ENCODE measurements at regions not wholly inside any gene's neighbourhood (a gene's known extent, or its start where the extent isn't known, plus 50 kb on each side); places are given as distances from the start of the nearest gene placed in this dataset.

DNA sequence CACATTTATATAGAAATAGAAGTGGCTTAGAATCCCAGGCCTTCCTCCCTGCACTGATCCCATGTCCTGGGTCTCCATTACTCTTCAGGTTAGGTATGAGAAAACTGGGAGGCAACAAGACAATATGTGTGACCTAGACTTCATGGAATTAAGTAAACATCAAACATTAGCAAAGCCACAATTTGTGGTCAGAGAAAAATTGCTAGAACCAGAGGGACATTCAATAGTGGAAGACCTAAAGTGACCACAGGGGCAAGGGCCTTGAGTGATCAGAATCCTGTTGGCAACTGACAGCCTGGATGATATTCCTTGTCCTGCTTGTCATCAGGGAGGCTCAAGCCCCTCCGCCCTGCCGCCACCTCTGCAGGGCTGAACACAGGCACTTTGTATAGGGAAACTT lies 322.8 kb upstream of the CTNNB1 start:
- H3K36me3 Mint-ChIP-seq = no peaks in the 10 kb centered on the region
- Histone ChIP-seq H3K27ac (ENCODE audit: low read length) (no peak overlapping the region), H3K27me3 (ENCODE audit: control insufficient read depth, insufficient read depth, low read length) (no peaks in the 10 kb centered on the region), H3K9me3 (ENCODE audit: control insufficient read depth, insufficient read depth, low read length) (no peaks in the 10 kb centered on the region), H3K36me3 (ENCODE audit: control insufficient read depth, insufficient read depth, low read length) (no peaks in the 10 kb centered on the region), H3K4me3 (ENCODE audit: low read length) (no peak overlapping the region), H3K4me1 (ENCODE audit: control insufficient read depth, insufficient read depth, low read length) (no peaks in the 10 kb centered on the region)
- intact Hi-C loops (cut with micrococcal nuclease) = no loop called here
- H3K4me1 Mint-ChIP-seq = no peaks in the 10 kb centered on the region
- H3K27ac Mint-ChIP-seq = no peak overlapping the region
- DNase-seq = no peak
- H3K27me3 Mint-ChIP-seq (ENCODE audit: low read depth in 2 of 2) = peaks cover 0 to 2% of the 10 kb centered on the region in 2 donors
- no peaks in the 10 kb centered on the region for H3K9me3 Mint-ChIP-seq
- H3K4me3 Mint-ChIP-seq = no peak overlapping the region
- no peak for ATAC-seq
- 94% methylated on average over 2 of the region's 2 CpGs for WGBS (ENCODE audit: insufficient coverage)
- TF ChIP-seq, protein P1, sequence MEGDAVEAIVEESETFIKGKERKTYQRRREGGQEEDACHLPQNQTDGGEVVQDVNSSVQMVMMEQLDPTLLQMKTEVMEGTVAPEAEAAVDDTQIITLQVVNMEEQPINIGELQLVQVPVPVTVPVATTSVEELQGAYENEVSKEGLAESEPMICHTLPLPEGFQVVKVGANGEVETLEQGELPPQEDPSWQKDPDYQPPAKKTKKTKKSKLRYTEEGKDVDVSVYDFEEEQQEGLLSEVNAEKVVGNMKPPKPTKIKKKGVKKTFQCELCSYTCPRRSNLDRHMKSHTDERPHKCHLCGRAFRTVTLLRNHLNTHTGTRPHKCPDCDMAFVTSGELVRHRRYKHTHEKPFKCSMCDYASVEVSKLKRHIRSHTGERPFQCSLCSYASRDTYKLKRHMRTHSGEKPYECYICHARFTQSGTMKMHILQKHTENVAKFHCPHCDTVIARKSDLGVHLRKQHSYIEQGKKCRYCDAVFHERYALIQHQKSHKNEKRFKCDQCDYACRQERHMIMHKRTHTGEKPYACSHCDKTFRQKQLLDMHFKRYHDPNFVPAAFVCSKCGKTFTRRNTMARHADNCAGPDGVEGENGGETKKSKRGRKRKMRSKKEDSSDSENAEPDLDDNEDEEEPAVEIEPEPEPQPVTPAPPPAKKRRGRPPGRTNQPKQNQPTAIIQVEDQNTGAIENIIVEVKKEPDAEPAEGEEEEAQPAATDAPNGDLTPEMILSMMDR (IDR thresholded peaks at IDR 0.05) = no peak

GRCh38 chr3:40877631-40878463 lies 321.5 kb upstream of the CTNNB1 start:
- no peak overlapping the region for H3K4me3 ChIP-seq (ENCODE audit: low read length)
- no peaks in the 10 kb centered on the region for H3K9me3 Mint-ChIP-seq
- no peak overlapping the region for H3K4me3 Mint-ChIP-seq
- peaks cover 0 to 2% of the 10 kb centered on the region in 2 donors for H3K27me3 Mint-ChIP-seq (ENCODE audit: low read depth in 2 of 2)
- DNase-seq (no peak), ATAC-seq (no peak)
- no peaks in the 10 kb centered on the region for H3K36me3 ChIP-seq (ENCODE audit: control insufficient read depth, insufficient read depth, low read length)
- intact Hi-C loops (cut with micrococcal nuclease) = no loop called here
- TF ChIP-seq, protein P1 (IDR thresholded peaks at IDR 0.05) = no peak
- no peaks in the 10 kb centered on the region for H3K9me3 ChIP-seq (ENCODE audit: control insufficient read depth, insufficient read depth, low read length)
- H3K27me3 ChIP-seq (ENCODE audit: control insufficient read depth, insufficient read depth, low read length) = no peaks in the 10 kb centered on the region
- H3K27ac ChIP-seq (ENCODE audit: low read length) = no peak overlapping the region
- WGBS (ENCODE audit: insufficient coverage) = 94% methylated on average over 11 of the region's 11 CpGs
- no peak overlapping the region for H3K27ac Mint-ChIP-seq
- H3K36me3 Mint-ChIP-seq = no peaks in the 10 kb centered on the region
- no peaks in the 10 kb centered on the region for H3K4me1 ChIP-seq (ENCODE audit: control insufficient read depth, insufficient read depth, low read length)
- no peaks in the 10 kb centered on the region for H3K4me1 Mint-ChIP-seq

- Mint-ChIP-seq H3K4me1 (no peaks in the 10 kb centered on the region), H3K4me3 (no peak overlapping the region), H3K27ac (no peak overlapping the region), H3K27me3 (ENCODE audit: low read depth in 2 of 2) (peaks cover 0 to 2% of the 10 kb centered on the region in 2 donors), H3K36me3 (no peaks in the 10 kb centered on the region), H3K9me3 (no peaks in the 10 kb centered on the region)
- DNase-seq (no peak), ATAC-seq (no peak)
- H3K9me3 ChIP-seq (ENCODE audit: control insufficient read depth, insufficient read depth, low read length) = no peaks in the 10 kb centered on the region
- no peaks in the 10 kb centered on the region for H3K27me3 ChIP-seq (ENCODE audit: control insufficient read depth, insufficient read depth, low read length)
- 87% methylated on average over 3 of the region's 3 CpGs for WGBS (ENCODE audit: insufficient coverage)
- H3K4me3 ChIP-seq (ENCODE audit: low read length) = no peak overlapping the region
- no peaks in the 10 kb centered on the region for H3K4me1 ChIP-seq (ENCODE audit: control insufficient read depth, insufficient read depth, low read length)
- TF ChIP-seq, protein P1 (IDR thresholded peaks at IDR 0.05) = no peak
- no peak overlapping the region for H3K27ac ChIP-seq (ENCODE audit: low read length)
- intact Hi-C loops (cut with micrococcal nuclease) = no loop called here
- no peaks in the 10 kb centered on the region for H3K36me3 ChIP-seq (ENCODE audit: control insufficient read depth, insufficient read depth, low read length)
These were observed 320.8 kb upstream of the CTNNB1 start for GRCh38 chr3:40878464-40878905.

DNA sequence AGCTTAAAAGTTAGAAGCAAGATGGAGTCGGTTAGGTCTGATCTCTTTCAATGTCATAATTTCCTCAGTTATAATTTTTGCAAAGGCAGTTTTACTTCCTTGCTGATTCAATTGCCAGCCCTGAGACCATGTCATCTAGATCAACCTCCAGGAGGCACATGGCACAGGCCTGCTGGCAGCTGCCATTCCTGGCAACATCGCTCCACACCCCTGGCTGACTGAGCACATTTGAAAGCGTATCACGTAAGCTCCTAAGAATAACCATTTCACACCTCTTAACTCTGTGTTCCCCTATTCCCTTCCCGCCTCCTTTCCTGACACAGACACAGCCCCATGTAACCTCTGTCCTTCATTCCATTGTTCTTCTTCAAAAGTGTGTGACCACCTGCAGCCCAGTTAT lies 313.9 kb upstream of the CTNNB1 start:
- no peak for DNase-seq
- no peaks in the 10 kb centered on the region for H3K36me3 ChIP-seq (ENCODE audit: control insufficient read depth, insufficient read depth, low read length)
- H3K4me1 Mint-ChIP-seq = no peaks in the 10 kb centered on the region
- no peak for ATAC-seq
- H3K4me1 ChIP-seq (ENCODE audit: control insufficient read depth, insufficient read depth, low read length) = no peaks in the 10 kb centered on the region
- no peak overlapping the region for H3K27ac Mint-ChIP-seq
- H3K4me3 ChIP-seq (ENCODE audit: low read length) = no peak overlapping the region
- no peaks in the 10 kb centered on the region for H3K36me3 Mint-ChIP-seq
- H3K27me3 ChIP-seq (ENCODE audit: control insufficient read depth, insufficient read depth, low read length) = no peaks in the 10 kb centered on the region
- H3K27ac ChIP-seq (ENCODE audit: low read length) = no peak overlapping the region
- no peaks in the 10 kb centered on the region for H3K9me3 ChIP-seq (ENCODE audit: control insufficient read depth, insufficient read depth, low read length)
- TF ChIP-seq, protein P1 (IDR thresholded peaks at IDR 0.05) = no peak
- no peak overlapping the region for H3K4me3 Mint-ChIP-seq
- H3K9me3 Mint-ChIP-seq = no peaks in the 10 kb centered on the region
- 94% methylated on average over 5 of the region's 5 CpGs for WGBS (ENCODE audit: insufficient coverage)
- H3K27me3 Mint-ChIP-seq (ENCODE audit: low read depth in 2 of 2) = peaks cover 0 to 2% of the 10 kb centered on the region in 2 donors
- intact Hi-C loops (cut with micrococcal nuclease) = no loop called here

All from natural killer cell (primary cell).